Suprapubic skin (tissue), 4 donors: ENCODE measurements at regions not wholly inside any gene's neighbourhood (a gene's known extent, or its start where the extent isn't known, plus 50 kb on each side); places are given as distances from the start of the nearest gene placed in this dataset.

ENCODE experiments used
- CTCF ChIP-seq, 2 donors: fragments of 200-600 bp in 1 of 2; fragments of 450-650 bp in 1 of 2; sonication (generic) in 1 of 2; IDR thresholded peaks; one replicate each; pipeline ENCODE4 v1.5.1; 2016 to 2019; ENCODE audit warnings: antibody characterized with exemption in 2 of 2, mild to moderate bottlenecking in 1 of 2, moderate library complexity in 1 of 2
- EP300 ChIP-seq: sonication (generic); formaldehyde crosslinking; IDR thresholded peaks from one replicate; pipeline ENCODE4 v1.6.1; 2017; ENCODE audit warnings: antibody characterized with exemption
- POLR2A ChIP-seq, 2 donors: fragments of 450-650 bp; IDR thresholded peaks; one replicate each; pipeline ENCODE4 v1.6.1; 2017; ENCODE audit warnings: antibody characterized with exemption in 2 of 2, mild to moderate bottlenecking in 2 of 2, moderate library complexity in 2 of 2
- POLR2AphosphoS5 ChIP-seq, 3 donors: sonication (generic); formaldehyde crosslinking; IDR thresholded peaks; one replicate each; pipeline ENCODE4 v1.6.1; 2017; ENCODE audit warnings: antibody characterized with exemption in 3 of 3

- TF ChIP-seq EP300 (no peak), POLR2AphosphoS5 (IDR thresholded peaks at IDR 0.05) (no peak), POLR2A (IDR thresholded peaks at IDR 0.05) (no peak), CTCF (IDR thresholded peaks at IDR 0.05) (no peak)
Observed at GRCh38 chr15:47337836-47338235, 379.5 kb upstream of the SEMA6D start.
